H9 (cell line): ENCODE measurements at regions not wholly inside any gene's neighbourhood (a gene's known extent, or its start where the extent isn't known, plus 50 kb on each side); places are given as distances from the start of the nearest gene placed in this dataset.

Source experiments
- DNase-seq: peaks from one replicate; pipeline ENCODE4 v3.0.0-alpha.2; 2017
- H2AFZ ChIP-seq: one replicate; pipeline ENCODE4 v1.6.1; 2013; ENCODE audit warnings: mild to moderate bottlenecking, low read length, control low read depth, moderate library complexity
- H2AK5ac ChIP-seq: 2 replicates; pipeline ENCODE4 v1.6.1; 2013; ENCODE audit warnings: low read length, control low read depth, mixed read lengths; ENCODE audit not compliant: insufficient read length
- H2BK120ac ChIP-seq: one replicate; pipeline ENCODE4 v1.6.1; 2013; ENCODE audit warnings: low read depth, mild to moderate bottlenecking, low read length, control low read depth, inconsistent platforms; ENCODE audit not compliant: poor library complexity, severe bottlenecking
- H2BK12ac ChIP-seq: 2 replicates; pipeline ENCODE4 v1.6.1; 2013; ENCODE audit warnings: low read length, control low read depth, mixed read lengths, low read depth; ENCODE audit not compliant: insufficient read length
- H2BK15ac ChIP-seq: 2 replicates; pipeline ENCODE4 v1.6.1; 2013; ENCODE audit warnings: low read depth, low read length, control low read depth
- H2BK20ac ChIP-seq: one replicate; pipeline ENCODE4 v1.6.1; 2013; ENCODE audit warnings: low read depth, mild to moderate bottlenecking, low read length, control low read depth, inconsistent platforms; ENCODE audit not compliant: poor library complexity, severe bottlenecking
- H2BK5ac ChIP-seq: 2 replicates; pipeline ENCODE4 v1.6.1; 2013; ENCODE audit warnings: low read length, control low read depth, mixed read lengths; ENCODE audit not compliant: insufficient read length
- H3K14ac ChIP-seq: 2 replicates; pipeline ENCODE4 v1.6.1; 2013; ENCODE audit warnings: low read length, control low read depth; ENCODE audit not compliant: insufficient read depth
- H3K18ac ChIP-seq: 2 replicates; pipeline ENCODE4 v1.6.1; 2013; ENCODE audit warnings: low read depth, mild to moderate bottlenecking, mixed read lengths, low read length, control low read depth; ENCODE audit not compliant: insufficient read length
- H3K23ac ChIP-seq: 2 replicates; pipeline ENCODE4 v1.6.1; 2013; ENCODE audit warnings: low read length, control low read depth, mixed read lengths, low read depth; ENCODE audit not compliant: insufficient read length
- H3K23me2 ChIP-seq: 2 replicates; pipeline ENCODE4 v1.6.1; 2013; ENCODE audit warnings: low read depth, mild to moderate bottlenecking, mixed read lengths, low read length, control low read depth; ENCODE audit not compliant: insufficient read length, poor library complexity, severe bottlenecking
- H3K27ac ChIP-seq: 2 replicates; pipeline ENCODE4 v1.5.1; 2013; ENCODE audit warnings: low read length, control low read depth, mixed read lengths, low read depth; ENCODE audit not compliant: insufficient read length
- H3K27me3 ChIP-seq: 2 replicates; pipeline ENCODE4 v1.6.1; 2013; ENCODE audit warnings: low read length, control low read depth, inconsistent platforms; ENCODE audit not compliant: insufficient read depth
- H3K4ac ChIP-seq: 2 replicates; pipeline ENCODE4 v1.6.1; 2013; ENCODE audit warnings: low read depth, mild to moderate bottlenecking, control low read depth, inconsistent platforms, low read length, moderate library complexity
- H3K4me1 ChIP-seq: 2 replicates; pipeline ENCODE4 v1.6.1; 2013; ENCODE audit warnings: low read length, control low read depth, inconsistent platforms; ENCODE audit not compliant: insufficient read depth
- H3K4me2 ChIP-seq: 2 replicates; pipeline ENCODE4 v1.6.1; 2013; ENCODE audit warnings: low read length, control low read depth, mixed read lengths; ENCODE audit not compliant: insufficient read length, insufficient read depth
- H3K56ac ChIP-seq: 2 replicates; pipeline ENCODE4 v1.6.1; 2013; ENCODE audit warnings: low read depth, mild to moderate bottlenecking, mixed read lengths, low read length, control low read depth; ENCODE audit not compliant: insufficient read length
- H3K79me1 ChIP-seq: 2 replicates; pipeline ENCODE4 v1.6.1; 2013; ENCODE audit warnings: low read depth, mild to moderate bottlenecking, moderate library complexity, low read length, control low read depth, inconsistent platforms; ENCODE audit not compliant: insufficient read depth, poor library complexity, severe bottlenecking
- H3K79me2 ChIP-seq: 2 replicates; pipeline ENCODE4 v1.6.1; 2013; ENCODE audit warnings: low read length, control low read depth, inconsistent platforms; ENCODE audit not compliant: insufficient read depth
- H3K9ac ChIP-seq: 2 replicates; pipeline ENCODE4 v1.6.1; 2013; ENCODE audit warnings: low read length, control low read depth, mixed read lengths; ENCODE audit not compliant: insufficient read length; ENCODE audit errors: extremely low read depth
- H3K9me3 ChIP-seq: one replicate; pipeline ENCODE4 v1.6.1; 2013; ENCODE audit warnings: low read depth, low read length, inconsistent platforms; ENCODE audit not compliant: control insufficient read depth
- H3T11ph ChIP-seq: one replicate; pipeline ENCODE4 v1.6.1; 2013; ENCODE audit warnings: mild to moderate bottlenecking, low read length, control low read depth, inconsistent platforms
- H4K20me1 ChIP-seq: one replicate; pipeline ENCODE4 v1.6.1; 2013; ENCODE audit not compliant: control insufficient read depth, insufficient read length, insufficient read depth
- H4K5ac ChIP-seq: 2 replicates; pipeline ENCODE4 v1.6.1; 2013; ENCODE audit warnings: low read depth, mild to moderate bottlenecking, mixed read lengths, low read length, control low read depth; ENCODE audit not compliant: insufficient read length
- H4K8ac ChIP-seq: replicated peaks from 2 replicates; pipeline ENCODE4 v1.6.1; 2013; ENCODE audit warnings: low read length, control low read depth, mixed read lengths, low read depth; ENCODE audit not compliant: insufficient read length
- H4K91ac ChIP-seq: 2 replicates; pipeline ENCODE4 v1.6.1; 2013; ENCODE audit warnings: low read depth, mild to moderate bottlenecking, moderate library complexity, mixed read lengths, low read length, control low read depth; ENCODE audit not compliant: insufficient read length
- H3K27ac Mint-ChIP-seq, 3 experiments: 2 replicates in 2 of 3; 3 replicates in 1 of 3; pipeline ENCODE4 v1.8.0; 2020 to 2021; ENCODE audit warnings: mixed read lengths in 3 of 3, mild to moderate bottlenecking in 1 of 3, moderate library complexity in 1 of 3
- H3K27me3 Mint-ChIP-seq: 2 replicates; pipeline ENCODE4 v1.8.0; 2021; ENCODE audit warnings: low read depth, mild to moderate bottlenecking, moderate library complexity, mixed read lengths
- H3K36me3 Mint-ChIP-seq, 3 experiments: 2 replicates in 2 of 3; 3 replicates in 1 of 3; pipeline ENCODE4 v1.8.0; 2020 to 2021; ENCODE audit warnings: low read depth in 3 of 3, mixed read lengths in 3 of 3; ENCODE audit not compliant: insufficient read depth in 1 of 3
- H3K4me1 Mint-ChIP-seq, 2 experiments: 2 replicates each; pipeline ENCODE4 v1.8.0; 2020; ENCODE audit warnings: mixed read lengths in 2 of 2
- H3K4me3 Mint-ChIP-seq, 2 experiments: 2 replicates in 1 of 2; 3 replicates in 1 of 2; pipeline ENCODE4 v1.8.0; 2020 to 2021; ENCODE audit warnings: mild to moderate bottlenecking in 2 of 2, mixed read lengths in 2 of 2, moderate library complexity in 1 of 2
- H3K9me3 Mint-ChIP-seq, 2 experiments: 2 replicates in 1 of 2; 3 replicates in 1 of 2; pipeline ENCODE4 v1.8.0; 2020; ENCODE audit warnings: mild to moderate bottlenecking in 2 of 2, mixed read lengths in 2 of 2, moderate library complexity in 1 of 2
- WGBS: extraction: QIAGEN DNeasy Blood & Tissue Kit; methylation state at CpG from one replicate; pipeline ENCODE4 v1.1.7; 2013; ENCODE audit warnings: missing lambda C conversion rate, low lambda C conversion rate, mixed read lengths; ENCODE audit not compliant: insufficient read length; ENCODE audit errors: extremely low coverage; 5-methylcytosine and 5-hydroxymethylcytosine counted together
- TF ChIP-seq, protein P1 (sequence below): fragments of 200-600 bp; sonication (generic); conservative IDR thresholded peaks from 3 replicates; pipeline ENCODE4 v1.8.0; 2021; ENCODE audit warnings: antibody characterized with exemption, mild to moderate bottlenecking

DNA sequence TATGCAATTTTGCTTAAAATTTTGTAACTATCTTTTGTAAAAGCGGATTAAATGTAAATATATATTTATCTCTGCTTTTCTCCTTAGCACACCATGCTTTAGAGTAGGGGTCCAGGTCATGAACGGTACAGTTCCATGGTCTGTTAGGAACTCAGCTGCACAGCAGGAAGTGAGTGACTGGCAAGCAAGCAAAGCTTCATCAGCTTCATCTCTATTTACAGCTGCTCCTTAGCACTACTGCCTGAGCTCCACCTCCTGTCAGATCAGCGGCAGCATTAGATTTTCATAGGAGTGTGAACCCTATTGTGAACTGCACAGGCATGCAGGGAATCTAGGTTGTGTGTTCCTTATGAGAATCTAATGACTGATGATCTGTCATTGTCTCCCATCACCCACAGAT, 959.0 kb upstream of the SLC39A10 start:
- Histone ChIP-seq H3T11ph (no peak overlapping the region), H2BK20ac (no peak overlapping the region), H3K14ac (no peak overlapping the region), H3K9me3 (no peaks in the 10 kb centered on the region), H2AFZ (no peak overlapping the region), H2BK5ac (no peak overlapping the region), H3K56ac (no peak overlapping the region), H2BK120ac (no peak overlapping the region), H3K27ac (no peak overlapping the region), H2BK12ac (no peak overlapping the region), H4K20me1 (no peaks in the 10 kb centered on the region), H4K5ac (no peak overlapping the region), H3K4me2 (no peak overlapping the region), H3K79me2 (no peaks in the 10 kb centered on the region), H4K8ac (no peak overlapping the region), H2AK5ac (no peak overlapping the region), H3K23ac (no peak overlapping the region), H3K4ac (no peak overlapping the region), H3K79me1 (no peaks in the 10 kb centered on the region), H3K23me2 (no peaks in the 10 kb centered on the region), H3K4me1 (no peaks in the 10 kb centered on the region), H3K9ac (no peak overlapping the region), H2BK15ac (no peak overlapping the region), H3K27me3 (no peaks in the 10 kb centered on the region), H3K18ac (no peak overlapping the region), H4K91ac (no peak overlapping the region)
- Mint-ChIP-seq H3K4me3 (no peak overlapping the region), H3K27ac (no peak overlapping the region), H3K27me3 (no peaks in the 10 kb centered on the region), H3K36me3 (no peaks in the 10 kb centered on the region; a peak in 1 of 7 replicates), H3K4me1 (no peaks in the 10 kb centered on the region), H3K9me3 (no peaks in the 10 kb centered on the region)
- no CpG with 5 or more reads among the region's 3 CpGs for WGBS
- TF ChIP-seq, protein P1, sequence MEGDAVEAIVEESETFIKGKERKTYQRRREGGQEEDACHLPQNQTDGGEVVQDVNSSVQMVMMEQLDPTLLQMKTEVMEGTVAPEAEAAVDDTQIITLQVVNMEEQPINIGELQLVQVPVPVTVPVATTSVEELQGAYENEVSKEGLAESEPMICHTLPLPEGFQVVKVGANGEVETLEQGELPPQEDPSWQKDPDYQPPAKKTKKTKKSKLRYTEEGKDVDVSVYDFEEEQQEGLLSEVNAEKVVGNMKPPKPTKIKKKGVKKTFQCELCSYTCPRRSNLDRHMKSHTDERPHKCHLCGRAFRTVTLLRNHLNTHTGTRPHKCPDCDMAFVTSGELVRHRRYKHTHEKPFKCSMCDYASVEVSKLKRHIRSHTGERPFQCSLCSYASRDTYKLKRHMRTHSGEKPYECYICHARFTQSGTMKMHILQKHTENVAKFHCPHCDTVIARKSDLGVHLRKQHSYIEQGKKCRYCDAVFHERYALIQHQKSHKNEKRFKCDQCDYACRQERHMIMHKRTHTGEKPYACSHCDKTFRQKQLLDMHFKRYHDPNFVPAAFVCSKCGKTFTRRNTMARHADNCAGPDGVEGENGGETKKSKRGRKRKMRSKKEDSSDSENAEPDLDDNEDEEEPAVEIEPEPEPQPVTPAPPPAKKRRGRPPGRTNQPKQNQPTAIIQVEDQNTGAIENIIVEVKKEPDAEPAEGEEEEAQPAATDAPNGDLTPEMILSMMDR: no peak
- DNase-seq: no peak
